ENCODE measurements at regions not wholly inside any gene's neighbourhood (a gene's known extent, or its start where the extent isn't known, plus 50 kb on each side); places are given as distances from the start of the nearest gene placed in this dataset.

- ATAC-seq (no peak), DNase-seq (ENCODE audit: low spot score) (no peak)
These were observed 129.6 kb downstream of the SNAPC1 start for GRCh38 chr14:61891810-61892209.

- ATAC-seq (no peak), DNase-seq (ENCODE audit: low spot score) (no peak)
These were observed 131.2 kb downstream of the SNAPC1 start for GRCh38 chr14:61893371-61893940.

GRCh38 chr14:61894452-61895077, 132.3 kb downstream of the SNAPC1 start:
- ATAC-seq (peak; percentile 83), DNase-seq (ENCODE audit: low spot score) (peak; percentile 48)

GRCh38 chr14:61897300-61897699, 135.1 kb downstream of the SNAPC1 start:
- DNase-seq (ENCODE audit: low spot score) (no peak), ATAC-seq (no peak)

GRCh38 chr14:61898568-61898967, 136.3 kb downstream of the SNAPC1 start:
- ATAC-seq: no peak
- no peak for DNase-seq (ENCODE audit: low spot score)

- ATAC-seq (no peak), DNase-seq (ENCODE audit: low spot score) (no peak)
These were observed 137.3 kb downstream of the SNAPC1 start for GRCh38 chr14:61899497-61899896.

GRCh38 chr14:61904946-61905345, 142.7 kb downstream of the SNAPC1 start:
- no peak for DNase-seq (ENCODE audit: low spot score)

GRCh38 chr14:61911574-61911973, 149.4 kb downstream of the SNAPC1 start:
- DNase-seq (ENCODE audit: low spot score): no peak

More at GRCh38 chr14:61904946-61905345, 142.7 kb downstream of the SNAPC1 start:
- no peak for ATAC-seq

GRCh38 chr14:61918998-61919397, 156.8 kb downstream of the SNAPC1 start:
- DNase-seq (ENCODE audit: low spot score) (no peak), ATAC-seq (no peak)

More at GRCh38 chr14:61911574-61911973, 149.4 kb downstream of the SNAPC1 start:
- no peak for ATAC-seq

- ATAC-seq: no peak
- DNase-seq (ENCODE audit: low spot score): no peak
These were observed 161.1 kb downstream of the SNAPC1 start for GRCh38 chr14:61923348-61923747.

GRCh38 chr14:61925043-61925442, 162.8 kb downstream of the SNAPC1 start:
- DNase-seq (ENCODE audit: low spot score) (no peak), ATAC-seq (peak; percentile 33)

- no peak for DNase-seq (ENCODE audit: low spot score)
- ATAC-seq: peak; percentile 29
These were observed 163.7 kb downstream of the SNAPC1 start for GRCh38 chr14:61925732-61926435.

GRCh38 chr14:61927060-61927459, 164.8 kb downstream of the SNAPC1 start:
- ATAC-seq: no peak

GRCh38 chr14:61927520-61927919, 165.3 kb downstream of the SNAPC1 start:
- no peak for DNase-seq (ENCODE audit: low spot score)
- no peak for ATAC-seq

More at GRCh38 chr14:61927060-61927459, 164.8 kb downstream of the SNAPC1 start:
- DNase-seq (ENCODE audit: low spot score): no peak

GRCh38 chr14:61928300-61928699, 166.1 kb downstream of the SNAPC1 start:
- ATAC-seq (no peak), DNase-seq (ENCODE audit: low spot score) (no peak)

- DNase-seq (ENCODE audit: low spot score): no peak
- no peak for ATAC-seq
These were observed 166.5 kb downstream of the SNAPC1 start for GRCh38 chr14:61928701-61929100.

GRCh38 chr14:61929651-61930050, 167.4 kb downstream of the SNAPC1 start:
- DNase-seq (ENCODE audit: low spot score) (no peak), ATAC-seq (no peak)

- no peak for DNase-seq (ENCODE audit: low spot score)
These were observed 168.1 kb downstream of the SNAPC1 start for GRCh38 chr14:61930101-61930857.

GRCh38 chr14:61932974-61933373, 170.8 kb downstream of the SNAPC1 start:
- DNase-seq (ENCODE audit: low spot score) (no peak), ATAC-seq (no peak)

More at GRCh38 chr14:61930101-61930857, 168.1 kb downstream of the SNAPC1 start:
- no peak for ATAC-seq

- no peak for ATAC-seq
- DNase-seq (ENCODE audit: low spot score): no peak
These were observed 172.2 kb downstream of the SNAPC1 start for GRCh38 chr14:61934385-61934784.

- ATAC-seq: no peak
- DNase-seq (ENCODE audit: low spot score): no peak
These were observed 177.6 kb downstream of the SNAPC1 start for GRCh38 chr14:61939776-61940175.
